GM12875 (cell line): ENCODE measurements at regions not wholly inside any gene's neighbourhood (a gene's known extent, or its start where the extent isn't known, plus 50 kb on each side); places are given as distances from the start of the nearest gene placed in this dataset.

Experiments
- H3K4me3 ChIP-seq: one replicate; pipeline ENCODE4 v1.5.1; 2011; ENCODE audit warnings: low read depth, low read length, control low read depth
- TF ChIP-seq, protein P1 (sequence below): IDR thresholded peaks from 2 replicates; pipeline ENCODE4 v1.5.1; 2011; ENCODE audit warnings: low read depth, mild to moderate bottlenecking, control low read depth, inconsistent platforms, low read length, moderate library complexity, borderline replicate concordance; ENCODE audit not compliant: insufficient read depth

GRCh38 chr2:147696426-147696825 is 148.4 kb upstream of the ACVR2A start:
- TF ChIP-seq, protein P1, sequence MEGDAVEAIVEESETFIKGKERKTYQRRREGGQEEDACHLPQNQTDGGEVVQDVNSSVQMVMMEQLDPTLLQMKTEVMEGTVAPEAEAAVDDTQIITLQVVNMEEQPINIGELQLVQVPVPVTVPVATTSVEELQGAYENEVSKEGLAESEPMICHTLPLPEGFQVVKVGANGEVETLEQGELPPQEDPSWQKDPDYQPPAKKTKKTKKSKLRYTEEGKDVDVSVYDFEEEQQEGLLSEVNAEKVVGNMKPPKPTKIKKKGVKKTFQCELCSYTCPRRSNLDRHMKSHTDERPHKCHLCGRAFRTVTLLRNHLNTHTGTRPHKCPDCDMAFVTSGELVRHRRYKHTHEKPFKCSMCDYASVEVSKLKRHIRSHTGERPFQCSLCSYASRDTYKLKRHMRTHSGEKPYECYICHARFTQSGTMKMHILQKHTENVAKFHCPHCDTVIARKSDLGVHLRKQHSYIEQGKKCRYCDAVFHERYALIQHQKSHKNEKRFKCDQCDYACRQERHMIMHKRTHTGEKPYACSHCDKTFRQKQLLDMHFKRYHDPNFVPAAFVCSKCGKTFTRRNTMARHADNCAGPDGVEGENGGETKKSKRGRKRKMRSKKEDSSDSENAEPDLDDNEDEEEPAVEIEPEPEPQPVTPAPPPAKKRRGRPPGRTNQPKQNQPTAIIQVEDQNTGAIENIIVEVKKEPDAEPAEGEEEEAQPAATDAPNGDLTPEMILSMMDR, result no peak
- no peak overlapping the region for H3K4me3 ChIP-seq

DNA sequence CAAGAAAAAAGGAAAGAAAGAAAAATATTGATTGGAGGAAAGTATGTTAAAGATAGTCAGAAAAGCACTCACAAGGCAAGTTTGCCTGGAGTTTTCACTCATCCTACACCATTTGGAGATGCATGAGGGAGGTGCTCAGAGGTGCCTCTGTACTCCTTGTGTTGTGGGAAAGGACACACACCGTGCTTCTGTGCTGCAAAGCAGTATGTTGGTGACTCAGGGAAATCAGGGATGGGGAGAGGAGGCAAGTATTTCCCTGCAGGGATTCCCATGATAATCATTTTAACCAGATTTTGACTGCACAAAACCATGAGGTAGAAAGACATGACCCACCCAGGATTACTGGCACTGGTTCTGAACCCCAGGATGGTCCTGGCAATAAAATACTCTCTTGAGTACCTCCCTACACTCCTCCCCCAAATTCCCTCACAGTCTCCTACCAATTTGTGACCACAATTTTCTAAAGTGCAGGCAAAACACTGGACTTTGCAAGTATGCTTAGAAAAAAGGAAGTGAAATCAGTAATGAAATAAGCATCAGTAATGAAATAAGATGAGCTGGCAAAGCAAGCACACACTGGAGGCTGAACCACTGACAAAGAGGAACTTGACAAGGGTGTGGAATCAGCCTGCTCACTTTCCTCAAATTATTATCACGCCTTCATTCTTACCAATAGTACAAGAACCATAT is 155.5 kb upstream of the ACVR2A start:
- TF ChIP-seq, protein P1, result no peak
- no peak overlapping the region for H3K4me3 ChIP-seq

- TF ChIP-seq, protein P1, result no peak
These were observed 156.6 kb upstream of the ACVR2A start for GRCh38 chr2:147688242-147688641.

DNA sequence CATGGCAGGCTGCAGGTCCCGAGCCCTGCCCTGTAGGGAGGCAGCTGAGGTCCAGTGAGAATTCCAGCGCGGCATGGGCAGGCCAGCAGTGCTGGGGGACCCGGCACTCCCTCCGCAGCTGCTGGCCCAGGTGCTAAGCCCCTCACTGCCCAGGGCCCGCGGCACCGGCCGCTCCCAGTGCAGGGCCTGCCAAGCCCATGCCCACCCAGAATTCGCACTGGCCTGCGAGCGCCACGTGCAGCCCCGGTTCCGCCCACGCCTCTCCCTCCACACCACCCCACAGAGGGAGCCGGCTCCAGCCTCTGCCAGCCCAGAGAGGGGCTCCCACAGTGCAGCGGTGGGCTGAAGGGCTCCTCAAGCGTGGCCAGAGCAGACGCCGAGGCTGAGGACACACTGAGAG is 158.5 kb upstream of the ACVR2A start:
- no peak overlapping the region for H3K4me3 ChIP-seq
- TF ChIP-seq, protein P1, result no peak

More at GRCh38 chr2:147688242-147688641, 156.6 kb upstream of the ACVR2A start:
- no peak overlapping the region for H3K4me3 ChIP-seq

DNA sequence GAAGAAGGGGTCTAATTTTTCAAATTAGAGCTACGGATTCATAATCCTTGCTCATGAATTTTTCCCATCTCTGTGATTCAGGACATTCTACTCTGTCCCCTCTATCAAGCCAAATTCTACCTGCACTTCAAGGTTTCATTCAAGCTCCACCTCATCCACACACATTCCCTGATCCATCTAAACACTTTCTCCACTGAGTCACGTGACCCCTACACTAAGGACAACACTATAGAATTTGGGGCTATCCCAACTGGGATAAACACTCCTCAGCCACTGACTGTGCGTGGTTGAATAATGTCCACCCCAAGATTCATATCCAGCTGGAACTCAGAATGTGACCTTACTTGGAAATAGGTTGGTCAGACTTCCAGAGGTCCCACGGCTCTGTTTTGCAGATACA is 159.9 kb upstream of the ACVR2A start:
- TF ChIP-seq, protein P1, result no peak

DNA sequence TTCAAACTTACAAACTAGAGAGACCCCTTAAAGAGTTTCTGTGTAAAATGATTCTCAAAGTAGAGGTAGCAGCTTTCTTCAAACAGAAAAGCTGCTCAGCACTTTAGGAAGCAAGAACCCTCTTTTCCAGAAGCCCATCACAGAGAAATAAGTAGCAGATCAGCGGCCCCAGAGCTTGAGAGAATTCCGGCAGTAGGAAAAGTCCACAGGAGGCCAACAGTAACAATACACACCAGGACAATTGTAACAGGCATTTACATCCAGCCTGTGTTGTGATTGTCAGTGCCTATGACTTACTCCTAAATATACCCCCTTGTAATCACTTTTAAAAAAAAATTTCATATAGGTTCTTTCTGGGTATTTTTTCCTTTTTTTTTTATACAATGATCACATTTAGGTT is 161.4 kb upstream of the ACVR2A start:
- TF ChIP-seq, protein P1, result no peak
- no peak overlapping the region for H3K4me3 ChIP-seq

More for the DNA sequence above, 159.9 kb upstream of the ACVR2A start:
- H3K4me3 ChIP-seq, result no peak overlapping the region

- no peak overlapping the region for H3K4me3 ChIP-seq
These were observed 163.7 kb upstream of the ACVR2A start for GRCh38 chr2:147681093-147681492.

More at GRCh38 chr2:147681093-147681492, 163.7 kb upstream of the ACVR2A start:
- TF ChIP-seq, protein P1, result no peak
